ENCODE measurements at regions not wholly inside any gene's neighbourhood (a gene's known extent, or its start where the extent isn't known, plus 50 kb on each side); places are given as distances from the start of the nearest gene placed in this dataset.

DNA sequence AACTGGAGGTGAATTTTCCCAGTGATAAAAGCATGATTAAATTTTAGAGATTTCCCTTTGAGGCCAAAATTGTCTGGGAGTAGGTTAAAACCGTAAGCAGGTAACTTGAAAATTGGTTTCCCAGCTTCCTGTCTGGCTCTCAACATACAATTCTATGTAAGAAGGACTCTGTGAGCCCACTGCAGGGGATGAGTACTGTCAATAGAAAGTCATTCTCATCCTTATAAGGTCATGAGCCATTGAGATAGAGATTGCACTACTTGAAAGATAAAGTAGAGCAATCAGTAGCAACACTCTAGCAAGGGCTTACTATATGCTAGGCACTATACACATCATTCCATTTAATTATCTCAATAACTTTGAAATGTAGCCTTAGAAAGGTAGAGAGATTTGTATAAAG, 225.6 kb upstream of the HMGA2 start:
- TF ChIP-seq, protein P1, sequence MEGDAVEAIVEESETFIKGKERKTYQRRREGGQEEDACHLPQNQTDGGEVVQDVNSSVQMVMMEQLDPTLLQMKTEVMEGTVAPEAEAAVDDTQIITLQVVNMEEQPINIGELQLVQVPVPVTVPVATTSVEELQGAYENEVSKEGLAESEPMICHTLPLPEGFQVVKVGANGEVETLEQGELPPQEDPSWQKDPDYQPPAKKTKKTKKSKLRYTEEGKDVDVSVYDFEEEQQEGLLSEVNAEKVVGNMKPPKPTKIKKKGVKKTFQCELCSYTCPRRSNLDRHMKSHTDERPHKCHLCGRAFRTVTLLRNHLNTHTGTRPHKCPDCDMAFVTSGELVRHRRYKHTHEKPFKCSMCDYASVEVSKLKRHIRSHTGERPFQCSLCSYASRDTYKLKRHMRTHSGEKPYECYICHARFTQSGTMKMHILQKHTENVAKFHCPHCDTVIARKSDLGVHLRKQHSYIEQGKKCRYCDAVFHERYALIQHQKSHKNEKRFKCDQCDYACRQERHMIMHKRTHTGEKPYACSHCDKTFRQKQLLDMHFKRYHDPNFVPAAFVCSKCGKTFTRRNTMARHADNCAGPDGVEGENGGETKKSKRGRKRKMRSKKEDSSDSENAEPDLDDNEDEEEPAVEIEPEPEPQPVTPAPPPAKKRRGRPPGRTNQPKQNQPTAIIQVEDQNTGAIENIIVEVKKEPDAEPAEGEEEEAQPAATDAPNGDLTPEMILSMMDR (IDR thresholded peaks at IDR 0.05), result no peak
- TF ChIP-seq POLR2A (IDR thresholded peaks at IDR 0.05) (no peak), EP300 (IDR thresholded peaks at IDR 0.05) (no peak), POLR2AphosphoS5 (IDR thresholded peaks at IDR 0.05) (no peak)

Data from sigmoid colon (tissue), 4 donors.